K562 (cell line): ENCODE measurements at regions not wholly inside any gene's neighbourhood (a gene's known extent, or its start where the extent isn't known, plus 50 kb on each side); places are given as distances from the start of the nearest gene placed in this dataset.

Source experiments
- ATAC-seq: fragments of 200-7000 bp; cut with Tn5 transposase; 3 replicates; pipeline ENCODE4 v1.9.1; 2020; ENCODE audit warnings: moderate library complexity
- BruUV-seq: library from RNA; stranded (reverse); fragments of 400-500 nt; replicated peaks from 2 replicates; lab custom pipeline; 2021; lab: Mats Ljungman, UMichigan
- CTCF ChIA-PET: fragments of 300-600 bp; formaldehyde crosslinking; extraction: SDS; loops from one replicate; lab custom pipeline; 2021; ENCODE audit warnings: low intra/inter-chr PET ratio; lab: Yijun Ruan, JAX
- POLR2A ChIA-PET: fragments of 300-600, 350-650 bp; sonication (Branson Sonifier 250); formaldehyde crosslinking; extraction: SDS; loops from one replicate; lab custom pipeline; 2021; ENCODE audit warnings: antibody characterized with exemption, inconsistent platforms; lab: Yijun Ruan, JAX
- DNase-seq, 4 experiments: peaks; one replicate each; pipeline versions ENCODE4 v3.0.0 to v3.0.0-alpha.2; 2011 to 2018; ENCODE audit warnings: low spot score in 3 of 4, mixed read lengths in 3 of 4; ENCODE audit errors: extremely low read depth in 1 of 4
- FAIRE-seq: peaks from 2 replicates; lab custom pipeline; 2011; peaks lifted over from hg19 to GRCh38; lab: Jason Lieb, UNC
- H2AFZ ChIP-seq: 2 replicates; pipeline ENCODE4 v1.6.0; 2011; ENCODE audit warnings: low read depth, low read length, control low read depth, inconsistent platforms
- H3K27ac ChIP-seq: fragments of 200-600 bp; 3 replicates; pipeline ENCODE4 v1.8.0; 2011; ENCODE audit warnings: low read depth, mild to moderate bottlenecking, control low read depth, inconsistent platforms, low read length, moderate library complexity, mixed read lengths; ENCODE audit errors: extremely low read depth
- H3K27me3 ChIP-seq, 2 experiments: fragments of 300-600 bp in 1 of 2; 2 replicates in 1 of 2; 3 replicates in 1 of 2; pipeline versions ENCODE4 v1.6.0 to v1.8.0; 2011; ENCODE audit warnings: inconsistent platforms in 2 of 2, low read length in 2 of 2, mild to moderate bottlenecking in 1 of 2, mixed read lengths in 1 of 2, moderate library complexity in 1 of 2; ENCODE audit not compliant: control insufficient read depth in 2 of 2, insufficient read depth in 2 of 2
- H3K36me3 ChIP-seq: fragments of 300-600 bp; 3 replicates; pipeline ENCODE4 v1.8.0; 2011; ENCODE audit warnings: mild to moderate bottlenecking, low read length, inconsistent platforms; ENCODE audit not compliant: control insufficient read depth, insufficient read depth
- H3K4me1 ChIP-seq, 2 experiments: fragments of 200-600 bp in 1 of 2; replicated peaks in 1 of 2; 2 replicates in 1 of 2; 3 replicates in 1 of 2; pipeline versions ENCODE4 v1.5.1 to v1.8.0; 2011; ENCODE audit warnings: inconsistent platforms in 2 of 2, low read length in 2 of 2, mild to moderate bottlenecking in 1 of 2, mixed read lengths in 1 of 2, moderate library complexity in 1 of 2; ENCODE audit not compliant: control insufficient read depth in 2 of 2, insufficient read depth in 2 of 2
- H3K4me2 ChIP-seq: 2 replicates; pipeline ENCODE4 v1.6.1; 2011; ENCODE audit warnings: low read length, control low read depth, inconsistent platforms, mixed read lengths; ENCODE audit not compliant: insufficient read depth
- H3K4me3 ChIP-seq: fragments of 200-600 bp; sonication (generic), shearing (Covaris generic); 2 replicates; pipeline ENCODE4 v1.5.1; 2016; ENCODE audit warnings: control low read depth, inconsistent platforms
- H3K79me2 ChIP-seq: fragments of 200-600 bp; 3 replicates; pipeline ENCODE4 v1.8.0; 2011; ENCODE audit warnings: low read length, inconsistent platforms; ENCODE audit not compliant: control insufficient read depth, insufficient read depth
- H3K9ac ChIP-seq, 2 experiments: 2 replicates each; pipeline versions ENCODE4 v1.6.0 to v1.6.1; 2011; ENCODE audit warnings: low read depth in 2 of 2, low read length in 2 of 2, control low read depth in 1 of 2, inconsistent platforms in 1 of 2, mild to moderate bottlenecking in 1 of 2, mixed read lengths in 1 of 2; ENCODE audit not compliant: insufficient read depth in 1 of 2
- H3K9me1 ChIP-seq: one replicate; pipeline ENCODE4 v1.6.0; 2011; ENCODE audit warnings: inconsistent platforms, mild to moderate bottlenecking, low read length, moderate library complexity; ENCODE audit not compliant: control insufficient read depth, insufficient read depth
- H3K9me3 ChIP-seq: replicated peaks from 2 replicates; pipeline ENCODE4 v1.5.1; 2011; ENCODE audit warnings: low read depth, low read length, inconsistent platforms; ENCODE audit not compliant: control insufficient read depth, insufficient read depth
- H4K20me1 ChIP-seq: replicated peaks from 2 replicates; pipeline ENCODE4 v1.6.1; 2011; ENCODE audit warnings: low read length, inconsistent platforms, mixed read lengths; ENCODE audit not compliant: control insufficient read depth, insufficient read depth
- BRD4 ChIP-seq: fragments of 200-600 bp; sonication (generic); IDR thresholded peaks from 2 replicates; pipeline ENCODE4 v1.6.1; 2017; ENCODE audit warnings: inconsistent platforms
- CBFB ChIP-seq: sonication (generic); formaldehyde crosslinking; IDR thresholded peaks from 2 replicates; pipeline ENCODE4 v1.4.0; 2020; ENCODE audit warnings: mild to moderate bottlenecking, missing genetic modification reagents
- CBX1 ChIP-seq: sonication (generic); IDR thresholded peaks from 2 replicates; pipeline ENCODE4 v1.6.1; 2016; ENCODE audit warnings: antibody characterized with exemption, low read depth, mild to moderate bottlenecking
- ESRRB ChIP-seq: fragments of 250-450 bp; sonication (Bioruptor Pico); IDR thresholded peaks from 2 replicates; pipeline ENCODE4 v1.5.0; 2020; ENCODE audit warnings: mild to moderate bottlenecking, moderate library complexity, borderline replicate concordance
- MCM7 ChIP-seq, 2 experiments: fragments of 450-650 bp; IDR thresholded peaks; 2 replicates each; pipeline ENCODE4 v1.6.1; 2016 to 2018
- NFE2 ChIP-seq: IDR thresholded peaks from 2 replicates; pipeline ENCODE4 v1.6.1; 2014; ENCODE audit warnings: antibody characterized with exemption, low read depth
- PHB2 ChIP-seq: fragments of 450-650 bp; IDR thresholded peaks from 2 replicates; pipeline ENCODE4 v1.6.1; 2017; ENCODE audit warnings: low read depth
- PHF20 ChIP-seq: fragments of 450-650 bp; IDR thresholded peaks from 2 replicates; pipeline ENCODE4 v1.6.1; 2018; ENCODE audit not compliant: partially characterized antibody
- SRSF1 ChIP-seq: fragments of 200-400 bp; formaldehyde crosslinking; IDR thresholded peaks from 2 replicates; pipeline ENCODE4 v1.6.1; 2017; ENCODE audit warnings: mild to moderate bottlenecking, low read depth, low read length, moderate library complexity
- ZNF134 ChIP-seq: fragments of 250-450 bp; sonication (Bioruptor Pico); conservative IDR thresholded peaks from 2 replicates; pipeline ENCODE4 v1.4.0; 2020
- ZNF197 ChIP-seq: fragments of 200-800 bp; sonication (Bioruptor generic); IDR thresholded peaks from 2 replicates; pipeline ENCODE4 v1.6.1; 2016; ENCODE audit warnings: low read depth, missing genetic modification characterization, missing compliant biosample characterization
- ZNF3 ChIP-seq: fragments of 250-450 bp; sonication (Bioruptor Pico); IDR thresholded peaks from 2 replicates; pipeline ENCODE4 v1.5.0; 2021; ENCODE audit warnings: mild to moderate bottlenecking, moderate library complexity
- ZNF589 ChIP-seq: fragments of 200-800 bp; sonication (Bioruptor generic); IDR thresholded peaks from 2 replicates; pipeline ENCODE4 v1.6.1; 2016; ENCODE audit warnings: low read depth, missing genetic modification characterization, missing compliant biosample characterization
- WGBS: fragments of 100-300 bp; shearing (Covaris generic); methylation state at CpG from one replicate; pipeline ENCODE4 v1.1.6; 2016; ENCODE audit warnings: low coverage, mixed read lengths; ENCODE audit not compliant: insufficient coverage; ENCODE audit errors: missing lambda C conversion rate; 5-methylcytosine and 5-hydroxymethylcytosine counted together
- in situ Hi-C: fragments of 300-500 bp; cut with MboI; formaldehyde crosslinking; loops from 4 replicates; pipeline ENCODE4 v1.15.0; 2018; ENCODE audit warnings: inconsistent platforms, mixed read lengths
- intact Hi-C: fragments of 100-400 bp; cut with micrococcal nuclease; formaldehyde crosslinking; loops from 2 replicates; pipeline ENCODE4 v1.14.2; 2022
- TF ChIP-seq, protein P1 (sequence below): fragments of 250-450 bp; sonication (Bioruptor Pico); IDR thresholded peaks from 2 replicates; pipeline ENCODE4 v1.5.0; 2021
- TF ChIP-seq, protein P2 (sequence below): fragments of 450-650 bp; IDR thresholded peaks from 2 replicates; pipeline ENCODE4 v1.7.1; 2018; ENCODE audit warnings: mild to moderate bottlenecking, low read depth; ENCODE audit not compliant: partially characterized antibody

DNA sequence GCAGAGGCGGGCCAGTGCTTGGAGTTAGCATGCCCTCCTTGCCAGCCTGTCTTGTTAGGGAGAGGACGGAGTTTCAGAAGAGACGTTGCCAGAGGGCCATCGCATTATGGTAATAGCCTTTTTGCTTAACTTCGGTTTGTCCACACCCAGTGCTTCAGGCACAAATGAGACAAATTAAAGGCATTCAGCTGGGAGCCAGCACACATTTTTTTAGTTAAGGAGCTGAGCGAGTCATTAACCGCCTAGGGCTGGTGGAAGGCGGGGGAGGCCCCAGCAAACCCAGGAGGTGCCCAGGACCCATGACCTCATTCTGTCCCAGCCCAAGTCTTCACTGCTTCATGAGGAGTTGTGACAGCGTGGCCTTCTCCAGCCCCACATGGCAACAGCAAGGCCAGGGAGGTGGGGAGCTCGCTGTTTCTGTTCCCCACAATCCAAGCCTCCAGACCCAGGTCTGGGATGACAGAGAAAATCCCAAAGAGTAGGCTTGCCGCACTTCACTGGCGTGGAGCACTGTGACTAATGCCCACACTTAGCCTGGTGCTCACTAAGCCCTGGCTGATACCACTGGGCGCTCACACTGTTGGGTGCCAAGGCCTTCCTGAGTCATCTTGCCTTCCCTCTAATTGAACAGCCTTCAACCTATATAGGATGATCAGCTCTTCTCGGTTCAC, 237.1 kb downstream of the ANKRD60 start:
- H3K4me2 ChIP-seq, result no peak overlapping the region
- no peak for DNase-seq
- TF ChIP-seq SRSF1 (no peak), CBX1 (no peak), MCM7 (IDR thresholded peaks at IDR 0.05) (no peak), BRD4 (no peak), NFE2 (no peak), PHF20 (no peak), ZNF134 (CRISPR knock-in tag) (no peak), ESRRB (no peak), ZNF3 (CRISPR knock-in tag) (no peak), ZNF197 (no peak), CBFB (CRISPR knock-in tag) (no peak), PHB2 (no peak), ZNF589 (no peak)
- TF ChIP-seq, protein P1, sequence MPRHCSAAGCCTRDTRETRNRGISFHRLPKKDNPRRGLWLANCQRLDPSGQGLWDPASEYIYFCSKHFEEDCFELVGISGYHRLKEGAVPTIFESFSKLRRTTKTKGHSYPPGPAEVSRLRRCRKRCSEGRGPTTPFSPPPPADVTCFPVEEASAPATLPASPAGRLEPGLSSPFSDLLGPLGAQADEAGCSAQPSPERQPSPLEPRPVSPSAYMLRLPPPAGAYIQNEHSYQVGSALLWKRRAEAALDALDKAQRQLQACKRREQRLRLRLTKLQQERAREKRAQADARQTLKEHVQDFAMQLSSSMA (CRISPR knock-in tag), result no peak
- TF ChIP-seq, protein P2, sequence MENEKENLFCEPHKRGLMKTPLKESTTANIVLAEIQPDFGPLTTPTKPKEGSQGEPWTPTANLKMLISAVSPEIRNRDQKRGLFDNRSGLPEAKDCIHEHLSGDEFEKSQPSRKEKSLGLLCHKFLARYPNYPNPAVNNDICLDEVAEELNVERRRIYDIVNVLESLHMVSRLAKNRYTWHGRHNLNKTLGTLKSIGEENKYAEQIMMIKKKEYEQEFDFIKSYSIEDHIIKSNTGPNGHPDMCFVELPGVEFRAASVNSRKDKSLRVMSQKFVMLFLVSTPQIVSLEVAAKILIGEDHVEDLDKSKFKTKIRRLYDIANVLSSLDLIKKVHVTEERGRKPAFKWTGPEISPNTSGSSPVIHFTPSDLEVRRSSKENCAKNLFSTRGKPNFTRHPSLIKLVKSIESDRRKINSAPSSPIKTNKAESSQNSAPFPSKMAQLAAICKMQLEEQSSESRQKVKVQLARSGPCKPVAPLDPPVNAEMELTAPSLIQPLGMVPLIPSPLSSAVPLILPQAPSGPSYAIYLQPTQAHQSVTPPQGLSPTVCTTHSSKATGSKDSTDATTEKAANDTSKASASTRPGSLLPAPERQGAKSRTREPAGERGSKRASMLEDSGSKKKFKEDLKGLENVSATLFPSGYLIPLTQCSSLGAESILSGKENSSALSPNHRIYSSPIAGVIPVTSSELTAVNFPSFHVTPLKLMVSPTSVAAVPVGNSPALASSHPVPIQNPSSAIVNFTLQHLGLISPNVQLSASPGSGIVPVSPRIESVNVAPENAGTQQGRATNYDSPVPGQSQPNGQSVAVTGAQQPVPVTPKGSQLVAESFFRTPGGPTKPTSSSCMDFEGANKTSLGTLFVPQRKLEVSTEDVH, result no peak
- TF ChIP-seq, all 486 proteins: peak for 0
- Histone ChIP-seq H3K79me2 (no peaks in the 10 kb centered on the region), H2AFZ (no peak overlapping the region), H3K4me3 (no peak overlapping the region), H3K4me1 (no peaks in the 10 kb centered on the region), H3K9ac (no peak overlapping the region), H3K9me1 (no peaks in the 10 kb centered on the region), H3K27me3 (peaks cover 0 to 32% of the 10 kb centered on the region in 2 experiments; a peak in 2 of 5 replicates), H4K20me1 (no peaks in the 10 kb centered on the region), H3K9me3 (no peaks in the 10 kb centered on the region), H3K27ac (no peak overlapping the region), H3K36me3 (no peaks in the 10 kb centered on the region)
- under 1% methylated on average over 14 of the region's 14 CpGs for WGBS
- FAIRE-seq (no peak), ATAC-seq (no peak)
- intact Hi-C loops, result no loop called here
- ChIA-PET CTCF (no interaction called here), POLR2A (no interaction called here)
- in situ Hi-C loops, result no loop called here
- BruUV-seq, result no TSS peak
